Cardiac muscle cell (in vitro differentiated cells and primary cell): ENCODE measurements at regions not wholly inside any gene's neighbourhood (a gene's known extent, or its start where the extent isn't known, plus 50 kb on each side); places are given as distances from the start of the nearest gene placed in this dataset.

Experiments used
- DNase-seq, 2 donors: peaks; one replicate each; pipeline versions ENCODE4 v3.0.0 to v3.0.0-alpha.2; 2010 to 2017; ENCODE audit warnings: low read depth in 1 of 2, low spot score in 1 of 2
- H3K27ac ChIP-seq: fragments of 200-600 bp; sonication (generic); 2 replicates; pipeline ENCODE4 v1.5.1; 2016
- H3K27me3 ChIP-seq: fragments of 200-600 bp; sonication (generic); 2 replicates; pipeline ENCODE4 v1.6.0; 2016; ENCODE audit warnings: control low read depth
- H3K36me3 ChIP-seq: fragments of 200-600 bp; sonication (generic); 2 replicates; pipeline ENCODE4 v1.5.1; 2016; ENCODE audit warnings: control low read depth
- H3K4me1 ChIP-seq: fragments of 200-600 bp; sonication (generic); 2 replicates; pipeline ENCODE4 v1.8.1; 2017; ENCODE audit warnings: low read depth, mild to moderate bottlenecking, mixed run types
- H3K4me3 ChIP-seq: fragments of 200-600 bp; sonication (generic); 2 replicates; pipeline ENCODE4 v1.5.1; 2016; ENCODE audit warnings: mild to moderate bottlenecking
- H3K9me3 ChIP-seq: fragments of 200-600 bp; sonication (generic); 2 replicates; pipeline ENCODE4 v1.5.1; 2017; ENCODE audit warnings: low read depth, mild to moderate bottlenecking, control low read depth
- TF ChIP-seq, protein P1 (sequence below): IDR thresholded peaks from 2 replicates; pipeline ENCODE4 v1.5.1; 2012; ENCODE audit warnings: low read depth, mild to moderate bottlenecking, low read length

DNA sequence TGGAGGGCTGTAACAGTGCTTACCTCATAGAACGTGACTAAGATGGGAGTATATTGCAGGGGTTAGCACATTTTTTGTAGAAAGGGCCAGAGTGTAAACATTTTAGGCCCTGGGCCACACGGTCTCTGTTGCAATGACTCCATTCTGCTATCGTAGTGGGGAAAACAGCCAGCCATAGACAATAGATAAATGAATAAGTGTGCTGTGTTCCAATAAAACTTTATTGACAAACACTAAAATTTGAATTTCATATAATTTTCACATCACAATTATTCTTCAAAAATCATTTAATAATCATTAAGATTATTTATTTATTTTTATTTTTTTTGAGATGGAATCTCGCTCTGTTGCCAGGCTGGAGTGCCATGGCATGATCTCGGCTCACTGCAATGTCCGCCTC, 478.6 kb downstream of the SHQ1 start:
- H3K36me3 ChIP-seq: no peaks in the 10 kb centered on the region
- DNase-seq: no peak
- no peak overlapping the region for H3K4me3 ChIP-seq
- H3K27me3 ChIP-seq: no peaks in the 10 kb centered on the region
- peaks cover 7% of the 10 kb centered on the region for H3K4me1 ChIP-seq
- H3K27ac ChIP-seq: no peak overlapping the region
- no peaks in the 10 kb centered on the region for H3K9me3 ChIP-seq
- TF ChIP-seq, protein P1, sequence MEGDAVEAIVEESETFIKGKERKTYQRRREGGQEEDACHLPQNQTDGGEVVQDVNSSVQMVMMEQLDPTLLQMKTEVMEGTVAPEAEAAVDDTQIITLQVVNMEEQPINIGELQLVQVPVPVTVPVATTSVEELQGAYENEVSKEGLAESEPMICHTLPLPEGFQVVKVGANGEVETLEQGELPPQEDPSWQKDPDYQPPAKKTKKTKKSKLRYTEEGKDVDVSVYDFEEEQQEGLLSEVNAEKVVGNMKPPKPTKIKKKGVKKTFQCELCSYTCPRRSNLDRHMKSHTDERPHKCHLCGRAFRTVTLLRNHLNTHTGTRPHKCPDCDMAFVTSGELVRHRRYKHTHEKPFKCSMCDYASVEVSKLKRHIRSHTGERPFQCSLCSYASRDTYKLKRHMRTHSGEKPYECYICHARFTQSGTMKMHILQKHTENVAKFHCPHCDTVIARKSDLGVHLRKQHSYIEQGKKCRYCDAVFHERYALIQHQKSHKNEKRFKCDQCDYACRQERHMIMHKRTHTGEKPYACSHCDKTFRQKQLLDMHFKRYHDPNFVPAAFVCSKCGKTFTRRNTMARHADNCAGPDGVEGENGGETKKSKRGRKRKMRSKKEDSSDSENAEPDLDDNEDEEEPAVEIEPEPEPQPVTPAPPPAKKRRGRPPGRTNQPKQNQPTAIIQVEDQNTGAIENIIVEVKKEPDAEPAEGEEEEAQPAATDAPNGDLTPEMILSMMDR: no peak

DNA sequence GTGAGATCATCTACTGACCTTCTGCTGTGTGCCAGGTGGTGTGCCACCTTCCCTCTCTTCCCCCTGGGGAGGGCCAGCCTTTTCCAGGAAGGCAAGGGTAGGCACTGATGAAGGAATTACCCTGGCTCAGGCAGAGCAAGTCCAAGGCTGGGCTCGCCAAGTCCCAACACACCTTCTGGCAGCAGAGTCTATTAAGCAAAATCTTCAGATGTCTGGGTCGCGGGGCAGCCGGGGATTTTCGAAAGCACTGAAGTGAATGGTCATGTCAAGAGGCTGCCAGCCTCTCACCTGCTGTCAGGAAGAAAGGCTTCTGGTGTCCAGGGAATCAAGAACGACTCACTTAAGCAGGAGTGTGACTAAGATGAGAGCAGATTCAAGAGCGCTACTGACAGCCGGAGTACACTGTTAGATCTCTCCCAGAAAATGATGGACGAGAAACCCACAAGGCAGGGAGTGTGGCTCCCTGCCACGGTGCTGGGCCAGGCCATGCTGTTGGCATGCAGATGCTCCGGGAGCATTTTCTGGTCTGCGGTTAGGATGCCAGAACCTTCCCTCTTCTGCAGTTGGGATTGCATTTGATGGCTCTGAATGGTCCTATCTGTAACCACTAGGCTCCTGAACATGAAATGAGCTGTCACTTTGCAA, 479.8 kb downstream of the SHQ1 start:
- Histone ChIP-seq H3K4me1 (peaks cover 7% of the 10 kb centered on the region), H3K27me3 (no peaks in the 10 kb centered on the region), H3K4me3 (no peak overlapping the region), H3K36me3 (no peaks in the 10 kb centered on the region), H3K27ac (no peak overlapping the region), H3K9me3 (no peaks in the 10 kb centered on the region)
- DNase-seq: peak in 1 of 2 donors; percentile 48
- TF ChIP-seq, protein P1: no peak

DNA sequence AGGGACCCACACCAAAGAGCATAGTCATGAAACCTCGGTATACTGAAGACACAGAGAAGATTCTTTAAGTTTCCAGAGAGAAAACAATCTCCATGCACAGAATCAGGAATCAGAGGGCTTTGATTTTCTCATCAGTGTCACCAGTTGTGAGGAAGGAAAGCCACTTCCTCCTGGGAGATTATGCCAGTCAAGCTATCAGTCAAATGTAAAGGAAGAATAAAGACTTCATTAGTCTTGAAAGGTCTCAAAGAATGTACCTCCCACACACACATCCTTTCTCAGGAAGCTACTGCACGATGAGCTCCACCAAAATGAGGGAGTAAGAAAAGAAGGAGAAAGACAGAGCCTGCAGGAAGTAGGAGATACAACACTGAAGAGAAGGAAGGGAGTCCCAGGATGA, 486.3 kb downstream of the SHQ1 start:
- H3K27ac ChIP-seq: no peak overlapping the region
- no peak for DNase-seq
- TF ChIP-seq, protein P1: no peak
- H3K36me3 ChIP-seq: no peaks in the 10 kb centered on the region
- no peaks in the 10 kb centered on the region for H3K27me3 ChIP-seq
- H3K4me3 ChIP-seq: no peak overlapping the region
- no peaks in the 10 kb centered on the region for H3K9me3 ChIP-seq
- H3K4me1 ChIP-seq: no peaks in the 10 kb centered on the region

DNA sequence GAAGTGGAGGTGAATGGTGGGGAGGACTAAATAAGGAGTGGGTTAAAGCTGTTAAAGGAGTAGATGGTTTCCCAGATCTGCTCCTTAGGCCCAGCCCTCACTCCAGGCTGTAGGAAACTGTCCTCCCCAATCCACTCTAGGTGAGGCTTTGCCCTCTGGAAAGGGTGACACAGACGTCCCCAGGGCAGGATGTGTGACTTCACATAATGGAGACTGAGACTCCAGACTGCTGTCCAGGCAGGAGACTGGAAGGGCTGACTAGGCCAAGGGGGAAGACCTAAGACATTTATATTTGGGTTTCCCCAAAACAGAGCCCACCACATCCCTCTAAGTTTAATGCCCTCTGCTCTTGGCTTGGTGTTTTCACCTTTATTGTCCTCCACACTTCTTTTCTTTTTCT, 488.5 kb downstream of the SHQ1 start:
- H3K27ac ChIP-seq: no peak overlapping the region
- TF ChIP-seq, protein P1: no peak
- H3K9me3 ChIP-seq: no peaks in the 10 kb centered on the region
- no peak for DNase-seq
- no peak overlapping the region for H3K4me3 ChIP-seq
- no peaks in the 10 kb centered on the region for H3K4me1 ChIP-seq
- H3K27me3 ChIP-seq: no peaks in the 10 kb centered on the region
- no peaks in the 10 kb centered on the region for H3K36me3 ChIP-seq

DNA sequence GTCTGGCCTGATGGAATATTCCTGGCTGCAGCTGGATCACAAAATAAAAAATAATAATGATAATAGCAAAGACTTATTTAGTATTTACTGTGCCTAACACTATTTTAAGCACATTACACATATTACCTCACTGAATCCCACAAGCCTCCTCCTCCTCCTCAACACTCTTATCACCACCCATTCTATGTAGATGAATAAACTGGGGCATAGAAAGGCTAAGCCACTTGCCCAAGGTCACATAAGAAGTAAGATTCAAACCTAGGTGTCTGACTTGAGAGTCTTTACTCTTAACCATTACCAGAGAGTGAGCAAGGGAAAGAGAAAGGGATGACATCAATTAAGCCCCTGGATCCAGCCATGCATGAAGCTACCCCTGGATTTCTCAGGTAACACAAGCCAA, 493.1 kb downstream of the SHQ1 start:
- no peak for DNase-seq
- H3K9me3 ChIP-seq: no peaks in the 10 kb centered on the region
- H3K27ac ChIP-seq: no peak overlapping the region
- no peaks in the 10 kb centered on the region for H3K36me3 ChIP-seq
- H3K4me3 ChIP-seq: no peak overlapping the region
- TF ChIP-seq, protein P1: no peak
- H3K27me3 ChIP-seq: no peaks in the 10 kb centered on the region
- H3K4me1 ChIP-seq: peaks cover 7% of the 10 kb centered on the region
